Trophoblast cell (in vitro differentiated cells and primary cell): ENCODE measurements at regions not wholly inside any gene's neighbourhood (a gene's known extent, or its start where the extent isn't known, plus 50 kb on each side); places are given as distances from the start of the nearest gene placed in this dataset.

Experiments
- DNase-seq, 2 donors: peaks; one replicate each; pipeline ENCODE4 v3.0.0-alpha.2; 2016
- H2AFZ ChIP-seq: 2 replicates; pipeline ENCODE4 v1.6.1; 2013; ENCODE audit warnings: low read length, moderate library complexity, mild to moderate bottlenecking; ENCODE audit not compliant: insufficient read depth, poor library complexity
- H2AK5ac ChIP-seq: 2 replicates; pipeline ENCODE4 v1.6.1; 2013; ENCODE audit warnings: mild to moderate bottlenecking, low read length
- H2BK120ac ChIP-seq: 2 replicates; pipeline ENCODE4 v1.6.1; 2013; ENCODE audit warnings: low read length, mild to moderate bottlenecking, moderate library complexity; ENCODE audit not compliant: insufficient read depth, poor library complexity
- H2BK12ac ChIP-seq: 2 replicates; pipeline ENCODE4 v1.6.1; 2013; ENCODE audit warnings: mild to moderate bottlenecking, low read length, moderate library complexity
- H2BK5ac ChIP-seq: 2 replicates; pipeline ENCODE4 v1.6.1; 2013; ENCODE audit warnings: low read length, low read depth, moderate library complexity, mild to moderate bottlenecking; ENCODE audit not compliant: poor library complexity
- H3K14ac ChIP-seq: 2 replicates; pipeline ENCODE4 v1.6.1; 2013; ENCODE audit warnings: mild to moderate bottlenecking, low read length
- H3K18ac ChIP-seq: 2 replicates; pipeline ENCODE4 v1.6.1; 2013; ENCODE audit warnings: mild to moderate bottlenecking, low read length
- H3K23ac ChIP-seq: 2 replicates; pipeline ENCODE4 v1.6.1; 2013; ENCODE audit warnings: low read length
- H3K27ac ChIP-seq: 2 replicates; pipeline ENCODE4 v1.5.1; 2013; ENCODE audit warnings: low read depth, mild to moderate bottlenecking, inconsistent platforms, low read length, moderate library complexity
- H3K27me3 ChIP-seq: 2 replicates; pipeline ENCODE4 v1.6.1; 2013; ENCODE audit warnings: inconsistent platforms, mild to moderate bottlenecking, low read length, moderate library complexity; ENCODE audit not compliant: insufficient read depth
- H3K36me3 ChIP-seq, 2 experiments: 1 replicate in 1 of 2; 2 replicates in 1 of 2; pipeline ENCODE4 v1.6.1; 2013; ENCODE audit warnings: low read length in 2 of 2, mild to moderate bottlenecking in 2 of 2, moderate library complexity in 1 of 2; ENCODE audit not compliant: insufficient read depth in 2 of 2, control insufficient read depth in 1 of 2
- H3K4ac ChIP-seq: 2 replicates; pipeline ENCODE4 v1.6.1; 2013; ENCODE audit warnings: low read depth, mild to moderate bottlenecking, low read length, moderate library complexity
- H3K4me1 ChIP-seq, 2 experiments: 1 replicate in 1 of 2; 2 replicates in 1 of 2; pipeline ENCODE4 v1.6.1; 2013; ENCODE audit warnings: low read length in 2 of 2, mild to moderate bottlenecking in 2 of 2, moderate library complexity in 1 of 2; ENCODE audit not compliant: insufficient read depth in 2 of 2, control insufficient read depth in 1 of 2
- H3K4me2 ChIP-seq: 2 replicates; pipeline ENCODE4 v1.6.1; 2013; ENCODE audit warnings: inconsistent platforms, mild to moderate bottlenecking, low read length, moderate library complexity
- H3K4me3 ChIP-seq: 2 replicates; pipeline ENCODE4 v1.5.1; 2013; ENCODE audit warnings: mild to moderate bottlenecking, low read depth, low read length, inconsistent platforms
- H3K79me1 ChIP-seq: one replicate; pipeline ENCODE4 v1.6.1; 2013; ENCODE audit warnings: low read length
- H3K79me2 ChIP-seq: 2 replicates; pipeline ENCODE4 v1.6.1; 2013; ENCODE audit warnings: low read length, mild to moderate bottlenecking; ENCODE audit not compliant: control insufficient read depth, insufficient read depth, poor library complexity
- H3K9ac ChIP-seq: 2 replicates; pipeline ENCODE4 v1.6.1; 2013; ENCODE audit warnings: mild to moderate bottlenecking, low read length
- H3K9me3 ChIP-seq: 2 replicates; pipeline ENCODE4 v1.6.1; 2013; ENCODE audit warnings: low read depth, mild to moderate bottlenecking, control low read depth, inconsistent platforms, low read length; ENCODE audit not compliant: insufficient read depth
- H4K12ac ChIP-seq: 2 replicates; pipeline ENCODE4 v1.6.1; 2013; ENCODE audit warnings: low read depth, mild to moderate bottlenecking, low read length, moderate library complexity
- H4K8ac ChIP-seq: 2 replicates; pipeline ENCODE4 v1.6.1; 2013; ENCODE audit warnings: low read depth, mild to moderate bottlenecking, low read length, moderate library complexity
- H4K91ac ChIP-seq: one replicate; pipeline ENCODE4 v1.6.1; 2013; ENCODE audit warnings: low read depth, mild to moderate bottlenecking, low read length, moderate library complexity
- WGBS: extraction: QIAGEN DNeasy Blood & Tissue Kit; methylation state at CpG from one replicate; pipeline ENCODE4 v1.1.7; 2013; ENCODE audit warnings: missing lambda C conversion rate; ENCODE audit not compliant: insufficient read length, insufficient coverage; ENCODE audit errors: extremely low coverage; 5-methylcytosine and 5-hydroxymethylcytosine counted together

- no peak overlapping the region for H2AK5ac ChIP-seq
- no peak overlapping the region for H2BK12ac ChIP-seq
- H4K8ac ChIP-seq = no peak overlapping the region
- H3K27ac ChIP-seq = no peak overlapping the region
- peaks cover 4% of the 10 kb centered on the region for H3K9me3 ChIP-seq
- H3K4me1 ChIP-seq = no peaks in the 10 kb centered on the region
- no peak overlapping the region for H3K14ac ChIP-seq
- no peak overlapping the region for H4K12ac ChIP-seq
- no peak overlapping the region for H3K9ac ChIP-seq
- H3K79me1 ChIP-seq = no peaks in the 10 kb centered on the region
- H3K4ac ChIP-seq = no peak overlapping the region
- H3K4me3 ChIP-seq = no peak overlapping the region
- no peak overlapping the region for H3K23ac ChIP-seq
- H3K4me2 ChIP-seq = no peak overlapping the region
- WGBS = no CpG with 5 or more reads among the region's 3 CpGs
- no peak overlapping the region for H2BK120ac ChIP-seq
- H3K18ac ChIP-seq = no peak overlapping the region
- H2BK5ac ChIP-seq = no peak overlapping the region
- H2AFZ ChIP-seq = no peak overlapping the region
- no peaks in the 10 kb centered on the region for H3K27me3 ChIP-seq
- no peaks in the 10 kb centered on the region for H3K79me2 ChIP-seq
- H3K36me3 ChIP-seq = no peaks in the 10 kb centered on the region
- no peak for DNase-seq
- no peak overlapping the region for H4K91ac ChIP-seq
These were observed 504.8 kb upstream of the SLITRK5 start for GRCh38 chr13:87166348-87166747.

GRCh38 chr13:87168390-87168789 is 502.8 kb upstream of the SLITRK5 start:
- WGBS = no CpG with 5 or more reads among the region's 5 CpGs
- no peak overlapping the region for H2BK12ac ChIP-seq
- no peak overlapping the region for H3K4me2 ChIP-seq
- no peak overlapping the region for H3K4ac ChIP-seq
- no peak overlapping the region for H3K14ac ChIP-seq
- H4K91ac ChIP-seq = no peak overlapping the region
- H3K27ac ChIP-seq = no peak overlapping the region
- H3K9me3 ChIP-seq = peaks cover 4% of the 10 kb centered on the region
- no peak overlapping the region for H3K9ac ChIP-seq
- H3K18ac ChIP-seq = no peak overlapping the region
- no peak overlapping the region for H3K23ac ChIP-seq
- H3K27me3 ChIP-seq = no peaks in the 10 kb centered on the region
- H2BK5ac ChIP-seq = no peak overlapping the region
- H3K4me3 ChIP-seq = peak overlapping the region; percentile 25
- no peak overlapping the region for H2AFZ ChIP-seq
- no peaks in the 10 kb centered on the region for H3K4me1 ChIP-seq
- no peaks in the 10 kb centered on the region for H3K79me2 ChIP-seq
- no peak for DNase-seq
- H4K12ac ChIP-seq = no peak overlapping the region
- H3K79me1 ChIP-seq = no peaks in the 10 kb centered on the region
- H4K8ac ChIP-seq = no peak overlapping the region
- no peaks in the 10 kb centered on the region for H3K36me3 ChIP-seq
- no peak overlapping the region for H2AK5ac ChIP-seq
- no peak overlapping the region for H2BK120ac ChIP-seq

GRCh38 chr13:87169337-87169736 is 501.8 kb upstream of the SLITRK5 start:
- Histone ChIP-seq H2AK5ac (no peak overlapping the region), H3K36me3 (no peaks in the 10 kb centered on the region)

GRCh38 chr13:87172166-87172835 is 498.9 kb upstream of the SLITRK5 start:
- Histone ChIP-seq H2BK5ac (no peak overlapping the region), H4K12ac (no peak overlapping the region), H3K23ac (no peak overlapping the region), H3K4me3 (no peak overlapping the region), H3K9ac (no peak overlapping the region), H3K4me2 (no peak overlapping the region), H3K27me3 (no peaks in the 10 kb centered on the region), H2BK120ac (no peak overlapping the region), H2AFZ (no peak overlapping the region), H3K18ac (no peak overlapping the region), H3K4me1 (no peaks in the 10 kb centered on the region), H3K79me2 (no peaks in the 10 kb centered on the region), H3K9me3 (peaks cover 4% of the 10 kb centered on the region), H3K79me1 (no peaks in the 10 kb centered on the region), H2BK12ac (no peak overlapping the region), H3K27ac (no peak overlapping the region), H2AK5ac (no peak overlapping the region), H3K14ac (no peak overlapping the region), H4K91ac (no peak overlapping the region), H3K36me3 (no peaks in the 10 kb centered on the region), H4K8ac (no peak overlapping the region), H3K4ac (no peak overlapping the region)
- no CpG with 5 or more reads among the region's 7 CpGs for WGBS
- DNase-seq = no peak

More at GRCh38 chr13:87169337-87169736, 501.8 kb upstream of the SLITRK5 start:
- no peak overlapping the region for H4K12ac ChIP-seq
- H3K4me1 ChIP-seq = no peaks in the 10 kb centered on the region
- no peak for DNase-seq
- H3K27me3 ChIP-seq = no peaks in the 10 kb centered on the region
- H3K9ac ChIP-seq = no peak overlapping the region
- no peaks in the 10 kb centered on the region for H3K79me1 ChIP-seq
- WGBS = no CpG with 5 or more reads among the region's 2 CpGs
- no peak overlapping the region for H3K18ac ChIP-seq
- H3K23ac ChIP-seq = no peak overlapping the region
- H3K4ac ChIP-seq = no peak overlapping the region
- no peak overlapping the region for H2BK5ac ChIP-seq
- no peak overlapping the region for H2BK12ac ChIP-seq
- H3K9me3 ChIP-seq = peaks cover 4% of the 10 kb centered on the region
- H3K4me3 ChIP-seq = no peak overlapping the region
- no peak overlapping the region for H2AFZ ChIP-seq
- no peak overlapping the region for H4K91ac ChIP-seq
- H3K27ac ChIP-seq = no peak overlapping the region
- no peak overlapping the region for H3K14ac ChIP-seq
- H4K8ac ChIP-seq = no peak overlapping the region
- no peak overlapping the region for H3K4me2 ChIP-seq
- no peak overlapping the region for H2BK120ac ChIP-seq
- H3K79me2 ChIP-seq = no peaks in the 10 kb centered on the region
